Liver (tissue), 3 donors: ENCODE measurements at regions not wholly inside any gene's neighbourhood (a gene's known extent, or its start where the extent isn't known, plus 50 kb on each side); places are given as distances from the start of the nearest gene placed in this dataset.

Experiments
- CTCF ChIP-seq: fragments of 150-350 bp; IDR thresholded peaks from 2 replicates; pipeline ENCODE4 v1.5.1; 2017; ENCODE audit warnings: improper control_type of control experiment, low read depth, low read length; ENCODE audit not compliant: missing input control
- FOXA1 ChIP-seq: IDR thresholded peaks from 2 replicates; pipeline ENCODE4 v1.6.1; 2016; ENCODE audit warnings: antibody characterized with exemption
- HNF4A ChIP-seq, 2 donors: conservative IDR thresholded peaks; 2 replicates each; pipeline ENCODE4 v1.6.1; 2016; ENCODE audit warnings: antibody characterized with exemption in 2 of 2, mild to moderate bottlenecking in 2 of 2
- JUND ChIP-seq, 2 donors: IDR thresholded peaks; 2 replicates each; pipeline ENCODE4 v1.6.1; 2016; ENCODE audit warnings: antibody characterized with exemption in 2 of 2
- RAD21 ChIP-seq, 2 donors: IDR thresholded peaks; 2 replicates each; pipeline ENCODE4 v1.6.1; 2016; ENCODE audit warnings: antibody characterized with exemption in 2 of 2, mild to moderate bottlenecking in 2 of 2
- REST ChIP-seq: IDR thresholded peaks from 2 replicates; pipeline ENCODE4 v1.6.1; 2016; ENCODE audit warnings: antibody characterized with exemption, mild to moderate bottlenecking
- SP1 ChIP-seq: IDR thresholded peaks from 2 replicates; pipeline ENCODE4 v1.6.1; 2018; ENCODE audit warnings: antibody characterized with exemption, mild to moderate bottlenecking
- TAF1 ChIP-seq: conservative IDR thresholded peaks from 2 replicates; pipeline ENCODE4 v1.6.1; 2016; ENCODE audit warnings: antibody characterized with exemption, mild to moderate bottlenecking
- YY1 ChIP-seq: IDR thresholded peaks from 2 replicates; pipeline ENCODE4 v1.6.1; 2016; ENCODE audit warnings: antibody characterized with exemption, mild to moderate bottlenecking
- donor health status: healthy.
- donor health status: healthy.

GRCh38 chr15:98570119-98570518, 78.2 kb upstream of the IGF1R start:
- TF ChIP-seq CTCF (no peak), HNF4A (conservative IDR thresholded peaks at IDR 0.05) (no peak), TAF1 (no peak), YY1 (no peak), RAD21 (IDR thresholded peaks at IDR 0.05) (no peak), SP1 (no peak), FOXA1 (no peak), REST (no peak), JUND (IDR thresholded peaks at IDR 0.05) (no peak)
